IMR-90 (cell line): ENCODE measurements at regions not wholly inside any gene's neighbourhood (a gene's known extent, or its start where the extent isn't known, plus 50 kb on each side); places are given as distances from the start of the nearest gene placed in this dataset.

Source experiments
- ATAC-seq: fragments of 200-7000 bp; cut with Tn5 transposase; 2 replicates; pipeline ENCODE4 v1.9.1; 2020; ENCODE audit warnings: low read depth, mild to moderate bottlenecking, moderate library complexity
- BruUV-seq: library from RNA; stranded (reverse); fragments of 400-500 nt; replicated peaks from 2 replicates; lab custom pipeline; 2021; lab: Mats Ljungman, UMichigan
- CTCF ChIA-PET: fragments of 300-600 bp; formaldehyde crosslinking; extraction: SDS; loops from one replicate; lab custom pipeline; 2021; ENCODE audit warnings: antibody characterized with exemption; lab: Yijun Ruan, JAX
- POLR2A ChIA-PET: fragments of 300-600 bp; sonication (Branson Sonifier 250); formaldehyde crosslinking; loops from one replicate; lab custom pipeline; 2022; ENCODE audit warnings: antibody characterized with exemption; ENCODE audit not compliant: unreplicated experiment; lab: Charles Lee
- DNase-seq: peaks from one replicate; pipeline ENCODE4 v3.0.0; 2013
- H2AFZ ChIP-seq: replicated peaks from 2 replicates; pipeline ENCODE3; 2013; ENCODE audit warnings: low read length, mild to moderate bottlenecking; ENCODE audit not compliant: poor library complexity
- H2AK5ac ChIP-seq: 2 replicates; pipeline ENCODE4 v1.6.1; 2013; ENCODE audit warnings: low read depth, low read length, inconsistent platforms
- H2AK9ac ChIP-seq: replicated peaks from 2 replicates; pipeline ENCODE3; 2013; ENCODE audit warnings: mild to moderate bottlenecking, low read depth, low read length, moderate library complexity; ENCODE audit not compliant: poor library complexity
- H2BK120ac ChIP-seq: 2 replicates; pipeline ENCODE4 v1.6.1; 2013; ENCODE audit warnings: low read depth, low read length, inconsistent platforms
- H2BK15ac ChIP-seq: 3 replicates; pipeline ENCODE4 v1.6.1; 2013; ENCODE audit warnings: low read depth, low read length, inconsistent platforms
- H2BK20ac ChIP-seq: 2 replicates; pipeline ENCODE4 v1.6.1; 2013; ENCODE audit warnings: low read depth, mild to moderate bottlenecking, inconsistent platforms, low read length, moderate library complexity
- H2BK5ac ChIP-seq: 2 replicates; pipeline ENCODE4 v1.6.1; 2013; ENCODE audit warnings: mild to moderate bottlenecking, low read depth, low read length, inconsistent platforms; ENCODE audit not compliant: poor library complexity, severe bottlenecking
- H3K14ac ChIP-seq: replicated peaks from 2 replicates; pipeline ENCODE4 v1.6.1; 2013; ENCODE audit warnings: low read depth, low read length, inconsistent platforms
- H3K18ac ChIP-seq: 2 replicates; pipeline ENCODE4 v1.6.1; 2013; ENCODE audit warnings: low read depth, low read length, control low read depth
- H3K23ac ChIP-seq: 2 replicates; pipeline ENCODE4 v1.6.1; 2013; ENCODE audit warnings: low read depth, low read length, inconsistent platforms
- H3K27ac ChIP-seq: 2 replicates; pipeline ENCODE4 v1.5.1; 2013; ENCODE audit warnings: mild to moderate bottlenecking, control low read depth, low read length; ENCODE audit not compliant: insufficient read depth
- H3K27me3 ChIP-seq: 2 replicates; pipeline ENCODE4 v1.6.1; 2013; ENCODE audit warnings: low read length; ENCODE audit not compliant: control insufficient read depth, insufficient read depth
- H3K36me3 ChIP-seq: 2 replicates; pipeline ENCODE4 v1.6.1; 2013; ENCODE audit warnings: low read length, mixed read lengths; ENCODE audit not compliant: control insufficient read depth, insufficient read depth
- H3K4ac ChIP-seq: 2 replicates; pipeline ENCODE4 v1.6.1; 2013; ENCODE audit warnings: low read depth, low read length, inconsistent platforms
- H3K4me1 ChIP-seq: 2 replicates; pipeline ENCODE4 v1.6.1; 2013; ENCODE audit warnings: low read length, mixed read lengths; ENCODE audit not compliant: control insufficient read depth, insufficient read depth
- H3K4me2 ChIP-seq: 2 replicates; pipeline ENCODE4 v1.6.1; 2013; ENCODE audit warnings: low read depth, mild to moderate bottlenecking, control low read depth, low read length, moderate library complexity
- H3K4me3 ChIP-seq: 2 replicates; pipeline ENCODE4 v1.5.1; 2013; ENCODE audit warnings: low read depth, mild to moderate bottlenecking, control low read depth, low read length, moderate library complexity; ENCODE audit not compliant: insufficient read depth
- H3K56ac ChIP-seq: 2 replicates; pipeline ENCODE4 v1.6.1; 2013; ENCODE audit warnings: low read length, inconsistent platforms; ENCODE audit not compliant: insufficient read depth; ENCODE audit errors: extremely low read depth
- H3K79me1 ChIP-seq, 2 experiments: 2 replicates each; pipeline ENCODE4 v1.6.1; 2013; ENCODE audit warnings: low read length in 2 of 2, inconsistent platforms in 1 of 2, low read depth in 1 of 2
- H3K9ac ChIP-seq: 2 replicates; pipeline ENCODE4 v1.6.1; 2013; ENCODE audit warnings: low read depth, low read length, control low read depth
- H3K9me1 ChIP-seq: 2 replicates; pipeline ENCODE4 v1.6.1; 2013; ENCODE audit warnings: low read length, inconsistent platforms; ENCODE audit not compliant: insufficient read depth
- H3K9me3 ChIP-seq: 2 replicates; pipeline ENCODE4 v1.6.1; 2013; ENCODE audit warnings: low read length; ENCODE audit not compliant: control insufficient read depth, insufficient read depth
- H4K20me1 ChIP-seq: 2 replicates; pipeline ENCODE4 v1.6.1; 2013; ENCODE audit warnings: low read length, inconsistent platforms; ENCODE audit not compliant: insufficient read depth
- H4K5ac ChIP-seq: 2 replicates; pipeline ENCODE4 v1.6.1; 2013; ENCODE audit warnings: mild to moderate bottlenecking, low read depth, low read length, control low read depth
- H4K8ac ChIP-seq, 2 experiments: 2 replicates each; pipeline ENCODE4 v1.6.1; 2013; ENCODE audit warnings: low read depth in 2 of 2, low read length in 2 of 2, control low read depth in 1 of 2, inconsistent platforms in 1 of 2
- H4K91ac ChIP-seq: 2 replicates; pipeline ENCODE4 v1.6.1; 2013; ENCODE audit warnings: low read depth, low read length, inconsistent platforms; ENCODE audit not compliant: insufficient read depth
- CEBPB ChIP-seq: IDR thresholded peaks from 2 replicates; pipeline ENCODE4 v1.6.1; 2012; ENCODE audit warnings: low read depth, low read length, improper control_type of control experiment
- FOS ChIP-seq: fragments of 150-350 bp; IDR thresholded peaks from 2 replicates; pipeline ENCODE4 v1.6.1; 2016; ENCODE audit warnings: low read depth, low read length
- MAZ ChIP-seq: IDR thresholded peaks from 2 replicates; pipeline ENCODE4 v1.6.1; 2012; ENCODE audit warnings: low read depth, mild to moderate bottlenecking, low read length, improper control_type of control experiment, moderate library complexity, borderline replicate concordance
- NFE2L2 ChIP-seq: fragments of 150-350 bp; IDR thresholded peaks from 2 replicates; pipeline ENCODE4 v1.6.1; 2016; ENCODE audit warnings: low read depth, mild to moderate bottlenecking, low read length
- RAD21 ChIP-seq: IDR thresholded peaks from 2 replicates; pipeline ENCODE4 v1.6.1; 2012; ENCODE audit warnings: low read length, improper control_type of control experiment
- WGBS, 2 experiments: methylation state at CpG; one replicate each; pipeline versions ENCODE4 v1.1.5 to v1.1.7; 2013; ENCODE audit warnings: missing lambda C conversion rate in 2 of 2; ENCODE audit not compliant: insufficient read length in 1 of 2; ENCODE audit errors: extremely low coverage in 2 of 2; 5-methylcytosine and 5-hydroxymethylcytosine counted together
- dilution Hi-C: fragments of 300-500 bp; cut with HindIII; formaldehyde crosslinking; loops from one replicate; pipeline ENCODE4 v1.14.3; 2018; ENCODE audit warnings: low sequenced_read_pairs; ENCODE audit not compliant: unreplicated experiment
- in situ Hi-C: fragments of 300-500 bp; cut with MboI; formaldehyde crosslinking; loops from 3 replicates; pipeline ENCODE4 v1.14.3; 2019; ENCODE audit warnings: low sequenced_read_pairs, inconsistent platforms, mixed read lengths
- intact Hi-C: fragments of 100-400 bp; cut with micrococcal nuclease; formaldehyde crosslinking; loops from 2 replicates; pipeline ENCODE4 v1.10.0; 2022
- TF ChIP-seq, protein P1 (sequence below): fragments of 150-350 bp; IDR thresholded peaks from 2 replicates; pipeline ENCODE4 v1.6.1; 2017; ENCODE audit warnings: mild to moderate bottlenecking, antibody characterized with exemption, low read length, low read depth

DNA sequence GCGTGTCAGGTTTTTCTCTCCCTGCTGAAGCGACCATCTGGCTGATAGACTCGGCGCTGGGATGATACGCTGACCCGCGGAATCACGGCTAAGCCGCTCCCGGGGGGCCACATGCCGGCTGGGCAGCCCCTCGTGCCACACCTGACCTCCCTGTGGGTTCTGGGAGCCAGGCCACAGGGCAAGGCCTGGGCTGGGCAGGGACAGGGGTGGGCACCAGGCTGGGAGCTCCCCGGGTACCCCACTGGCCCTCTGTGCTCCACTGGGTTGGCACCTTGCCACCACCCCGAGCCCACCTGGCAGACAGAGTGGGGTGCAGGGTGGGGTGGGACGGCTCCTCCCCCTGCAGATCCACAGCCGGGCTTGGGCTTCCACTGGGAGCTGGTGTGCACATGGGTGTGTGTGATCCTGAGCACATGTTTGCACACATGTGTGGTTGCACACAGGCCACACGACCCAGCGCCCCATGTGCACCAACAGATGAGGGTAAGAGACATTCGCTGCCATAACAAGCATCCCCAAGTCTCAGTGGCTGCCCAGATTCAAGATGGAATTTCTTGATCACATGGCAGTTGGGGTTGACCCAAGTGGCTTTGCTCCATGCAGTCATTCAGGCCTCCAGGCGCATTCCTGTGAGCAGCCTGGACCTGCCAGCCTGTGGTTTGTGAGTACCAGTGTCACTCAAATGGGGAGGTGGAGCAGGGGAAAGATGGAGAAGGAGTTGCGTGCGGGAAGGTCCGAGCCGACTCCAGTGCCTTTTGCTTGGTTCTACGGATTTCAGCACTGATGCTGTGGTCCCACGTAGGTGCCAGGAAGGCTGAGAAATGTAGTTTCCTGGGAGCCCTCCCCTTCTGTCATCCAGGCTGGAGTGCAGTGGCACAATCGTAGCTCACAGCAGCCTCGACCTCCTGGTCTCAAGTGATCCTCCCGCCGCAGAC, 79.7 kb downstream of the UNCX start:
- Histone ChIP-seq H3K14ac (no peak overlapping the region), H2AFZ (no peak overlapping the region), H2BK5ac (no peak overlapping the region), H4K20me1 (no peaks in the 10 kb centered on the region), H3K9me1 (no peaks in the 10 kb centered on the region), H2BK15ac (no peak overlapping the region), H3K27me3 (peaks cover 18% of the 10 kb centered on the region; the same call in 1 of the 2 replicates), H2BK20ac (no peak overlapping the region), H3K18ac (no peak overlapping the region), H4K5ac (no peak overlapping the region), H3K9ac (no peak overlapping the region), H3K23ac (no peak overlapping the region), H2AK5ac (no peak overlapping the region), H4K8ac (no peak overlapping the region), H3K4me2 (no peak overlapping the region), H2BK120ac (no peak overlapping the region), H3K4me1 (no peaks in the 10 kb centered on the region), H3K56ac (no peak overlapping the region), H3K27ac (no peak overlapping the region), H3K36me3 (no peaks in the 10 kb centered on the region), H3K4me3 (no peak overlapping the region), H3K79me1 (no peaks in the 10 kb centered on the region), H4K91ac (no peak overlapping the region), H3K4ac (no peak overlapping the region), H2AK9ac (no peak overlapping the region), H3K9me3 (peaks cover 5% of the 10 kb centered on the region; the same call in 1 of the 2 replicates)
- in situ Hi-C loops (no loop called here), dilution Hi-C loops (no loop called here), intact Hi-C loops (no loop called here)
- POLR2A ChIA-PET: no interaction called here
- BruUV-seq: no TSS peak
- TF ChIP-seq NFE2L2 (no peak), MAZ (no peak), RAD21 (no peak), CEBPB (no peak), FOS (no peak)
- TF ChIP-seq, protein P1, sequence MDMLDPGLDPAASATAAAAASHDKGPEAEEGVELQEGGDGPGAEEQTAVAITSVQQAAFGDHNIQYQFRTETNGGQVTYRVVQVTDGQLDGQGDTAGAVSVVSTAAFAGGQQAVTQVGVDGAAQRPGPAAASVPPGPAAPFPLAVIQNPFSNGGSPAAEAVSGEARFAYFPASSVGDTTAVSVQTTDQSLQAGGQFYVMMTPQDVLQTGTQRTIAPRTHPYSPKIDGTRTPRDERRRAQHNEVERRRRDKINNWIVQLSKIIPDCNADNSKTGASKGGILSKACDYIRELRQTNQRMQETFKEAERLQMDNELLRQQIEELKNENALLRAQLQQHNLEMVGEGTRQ: no peak
- no peak for DNase-seq
- WGBS, 2 experiments: 77% methylated on average over 8 of the region's 30 CpGs; no CpG with 5 or more reads in 1 of the 2 experiments
- ATAC-seq: no peak
- CTCF ChIA-PET: no interaction called here
